Left colon (tissue), 2 donors: ENCODE measurements at regions not wholly inside any gene's neighbourhood (a gene's known extent, or its start where the extent isn't known, plus 50 kb on each side); places are given as distances from the start of the nearest gene placed in this dataset.
"Not testable (repeated sequence)": the region's sequence is repeated elsewhere in the genome, so short reads cannot be mapped to it uniquely, and the experiment has no call there.

ENCODE experiments used
- ATAC-seq: fragments of 200-7000 bp; cut with Tn5 transposase; one replicate; pipeline ENCODE4 v1.9.1; 2020; ENCODE audit warnings: mild to moderate bottlenecking, moderate library complexity
- DNase-seq, 2 donors: peaks; one replicate each; pipeline ENCODE4 v3.0.0-alpha.2; 2020
- intact Hi-C, 2 donors: fragments of 100-400 bp; cut with DNase I in 1 of 2; cut with micrococcal nuclease in 1 of 2; formaldehyde crosslinking; loops; one replicate each; pipeline versions ENCODE4 v1.11.2 to v1.14.0; 2022; cut with DNase I, micrococcal nuclease
- donor health status: DM: no; HTN: no; CAD: no.
- donor health status: DM: yes; HTN: yes; CAD: no.

DNA sequence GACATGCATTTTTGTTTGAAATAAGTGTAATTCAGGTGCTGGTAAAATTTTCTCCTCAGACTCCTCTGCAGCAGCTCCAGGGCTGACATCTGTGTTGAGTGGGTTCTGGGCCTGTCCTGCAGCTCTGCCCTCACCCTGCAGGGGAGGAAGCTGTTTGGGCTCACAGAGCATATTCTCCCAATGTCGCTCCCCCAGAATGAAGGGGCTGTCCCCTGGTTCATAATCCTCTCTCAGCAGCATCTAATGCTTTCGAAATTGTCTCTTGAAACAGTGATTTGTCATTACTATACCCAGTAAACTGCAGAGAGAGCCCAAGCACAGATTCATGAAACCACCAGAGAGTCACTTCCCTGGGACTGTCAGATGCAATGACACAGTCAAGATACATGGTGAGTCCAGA is 606.7 kb downstream of the TMEM121 start:
- ATAC-seq, intact Hi-C loops, DNase-seq: not testable (repeated sequence)

DNA sequence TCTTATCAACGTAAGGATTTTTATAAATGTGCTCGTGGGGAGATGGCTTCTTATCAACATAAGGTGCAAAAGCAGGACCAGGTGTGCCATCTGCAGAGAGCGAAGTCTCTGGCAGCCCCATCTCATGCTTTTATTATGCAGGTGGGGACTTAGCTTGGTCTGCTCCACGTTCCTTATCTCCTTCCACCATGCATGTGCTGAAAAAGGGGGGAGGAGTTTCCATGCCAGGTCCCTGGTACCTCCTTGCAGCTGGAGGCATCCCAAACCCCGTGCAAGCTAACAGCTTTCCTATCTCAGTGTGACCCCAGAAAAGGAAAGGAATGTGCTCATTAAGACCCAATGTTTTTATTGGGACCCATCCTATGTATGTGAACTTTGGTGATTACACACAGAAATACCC is 608.5 kb downstream of the TMEM121 start:
- intact Hi-C loops = no loop called here
- DNase-seq = no peak
- ATAC-seq = no peak

DNA sequence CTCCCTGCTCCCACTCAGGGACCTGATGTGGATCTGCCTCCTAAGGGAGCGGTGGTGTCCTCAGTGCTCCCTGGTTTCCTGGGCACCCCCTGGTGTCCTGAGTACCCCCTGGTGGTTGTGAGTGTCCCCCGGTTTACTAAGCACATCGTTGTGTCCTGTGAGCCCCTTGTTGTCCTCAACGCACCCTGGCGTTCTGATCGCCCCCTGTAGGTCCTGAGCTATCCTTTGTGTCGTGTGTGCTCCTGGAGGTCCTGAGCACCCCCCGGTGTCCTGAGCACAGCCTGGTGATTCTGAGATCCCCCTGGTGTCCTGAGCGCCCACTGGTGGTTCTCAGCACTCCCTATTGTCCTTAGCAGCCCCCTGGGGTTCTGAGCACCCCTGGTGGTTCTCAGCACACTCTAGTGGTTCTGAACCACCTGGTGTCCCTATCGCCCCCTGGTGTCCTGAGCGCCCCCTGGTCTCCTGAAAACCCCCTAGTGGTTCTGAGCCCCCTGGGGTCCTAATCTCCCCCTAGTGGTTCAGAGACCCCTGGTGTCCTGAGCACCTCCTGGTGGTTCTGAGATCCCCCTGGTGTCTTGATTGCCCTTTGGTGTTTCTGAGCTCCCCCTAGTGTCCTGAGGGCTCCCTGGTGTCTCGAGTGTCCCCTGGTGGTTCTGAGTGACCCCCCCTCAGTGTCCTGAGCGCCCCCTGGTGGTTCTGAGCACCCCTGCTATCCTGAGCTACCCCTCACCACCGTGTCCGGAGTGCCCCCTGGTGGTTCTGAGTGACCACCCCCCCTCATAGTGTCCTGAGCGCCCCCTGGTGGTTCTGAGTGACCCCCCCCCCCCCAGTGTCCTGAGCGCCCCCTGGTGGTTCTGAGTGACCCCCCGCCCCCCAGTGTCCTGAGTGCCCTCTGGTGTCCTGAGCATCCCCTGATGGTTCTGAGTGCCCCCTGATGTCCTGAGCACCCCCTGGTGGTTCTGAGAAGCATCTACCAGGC is 615.1 kb downstream of the TMEM121 start:
- ATAC-seq (no peak), DNase-seq (no peak)
- intact Hi-C loops = no loop called here

DNA sequence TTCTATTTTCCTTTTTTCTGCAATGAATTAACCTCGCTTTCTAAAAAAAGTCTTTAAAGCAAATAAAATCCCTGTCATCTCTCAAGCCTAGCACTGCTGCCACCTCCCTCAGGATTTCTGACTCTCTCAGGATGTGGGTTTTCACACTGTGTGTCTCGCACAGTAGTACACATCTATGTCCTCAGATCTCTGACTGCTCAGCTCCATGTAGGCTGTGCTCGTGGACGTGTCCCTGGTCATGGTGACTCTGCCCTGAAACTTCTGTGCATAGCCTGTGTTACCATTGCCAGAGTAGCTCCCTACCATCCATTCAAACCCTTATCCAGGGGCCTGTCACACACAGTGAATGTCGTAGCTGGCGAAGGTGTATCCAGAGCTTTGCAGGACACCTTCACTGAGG is 619.3 kb downstream of the TMEM121 start:
- ATAC-seq, DNase-seq, intact Hi-C loops: not testable (repeated sequence)

DNA sequence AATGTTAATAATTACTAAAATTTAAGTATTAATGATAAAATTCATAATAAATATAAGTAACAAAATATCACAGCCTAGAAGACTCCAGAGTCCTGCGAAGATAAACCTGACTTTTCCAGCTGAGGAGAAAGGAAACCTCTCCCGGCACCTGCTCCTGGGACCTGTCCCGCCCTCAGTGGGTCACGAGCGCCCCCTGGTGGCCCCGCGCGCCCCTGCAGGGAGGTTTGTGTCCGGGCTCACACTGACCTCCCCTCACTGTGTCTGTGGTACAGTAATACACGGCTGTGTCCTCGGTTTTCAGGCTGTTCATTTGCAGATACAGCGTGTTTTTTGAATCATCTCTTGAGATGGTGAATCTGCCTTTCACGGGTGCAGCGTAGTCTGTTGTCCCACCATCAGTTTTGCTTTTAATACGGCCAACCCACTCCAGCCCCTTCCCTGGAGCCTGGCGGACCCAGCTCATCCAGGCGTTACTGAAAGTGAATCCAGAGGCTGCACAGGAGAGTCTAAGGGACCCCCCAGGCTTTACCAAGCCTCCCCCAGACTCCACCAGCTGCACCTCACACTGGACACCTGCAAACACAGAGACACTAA is 627.1 kb downstream of the TMEM121 start:
- intact Hi-C loops = not testable (repeated sequence)
- peak; percentile 33 to 65 for DNase-seq

DNA sequence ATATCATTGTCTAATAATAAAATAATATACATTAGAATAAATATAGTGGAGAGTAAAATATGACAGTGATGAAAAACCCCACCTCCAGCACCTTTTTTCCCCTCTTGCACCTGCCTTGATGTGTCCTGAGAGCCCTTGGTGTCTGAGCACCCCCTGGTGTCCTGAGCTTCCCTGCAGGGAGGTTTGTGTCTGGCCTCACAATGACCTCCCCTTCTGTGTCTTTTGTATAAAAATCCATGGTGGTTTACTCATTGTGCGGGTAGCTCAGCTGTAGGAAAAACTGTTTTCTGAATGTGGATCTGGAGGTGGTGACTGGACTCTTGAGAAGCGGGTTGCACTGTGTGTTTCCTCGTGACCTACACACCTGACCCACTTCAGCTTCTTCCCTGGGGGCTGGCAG is 636.9 kb downstream of the TMEM121 start:
- no peak for ATAC-seq
- intact Hi-C loops = no loop called here

More for the DNA sequence above, 627.1 kb downstream of the TMEM121 start:
- not testable (repeated sequence) for ATAC-seq

DNA sequence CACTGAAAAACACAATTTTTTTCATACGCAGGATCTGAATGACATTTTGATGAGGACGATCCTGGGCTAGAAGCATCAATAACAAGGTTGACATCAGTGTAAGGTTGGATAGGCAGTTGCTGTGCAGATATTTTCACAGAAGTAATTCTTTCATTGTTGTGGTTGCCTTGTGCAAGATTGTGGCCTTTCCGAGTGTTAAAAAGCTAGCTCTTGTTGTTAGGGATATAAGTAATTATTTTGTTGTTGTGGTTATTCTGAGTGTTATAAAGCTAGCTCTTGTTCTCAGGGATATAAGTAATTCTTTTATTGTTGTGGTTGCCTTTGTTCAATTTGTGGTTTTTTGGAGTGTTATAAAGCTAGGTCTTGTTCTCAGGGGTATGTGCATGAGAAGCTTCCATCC is 637.4 kb downstream of the TMEM121 start:
- ATAC-seq, DNase-seq, intact Hi-C loops: not testable (repeated sequence)

More for the DNA sequence above, 636.9 kb downstream of the TMEM121 start:
- no peak for DNase-seq

DNA sequence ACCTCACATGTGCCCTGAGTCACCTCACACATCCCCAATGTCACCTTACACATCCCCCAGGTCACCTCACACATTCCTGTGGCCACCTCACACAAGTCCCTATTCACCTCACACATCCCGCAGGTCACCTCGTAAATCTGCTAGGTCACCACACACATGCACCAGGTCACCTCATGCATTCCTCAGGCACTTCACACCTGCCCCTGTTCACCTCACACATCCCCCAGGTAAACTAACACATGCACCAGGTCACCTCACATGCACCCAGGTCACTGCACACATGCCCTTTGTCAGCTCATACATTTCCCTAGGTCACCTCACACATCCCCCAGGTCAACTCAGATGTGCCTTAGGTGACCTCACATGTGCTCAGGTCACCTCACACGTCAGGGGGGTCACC is 639.8 kb downstream of the TMEM121 start:
- intact Hi-C loops = no loop called here
- no peak for ATAC-seq

DNA sequence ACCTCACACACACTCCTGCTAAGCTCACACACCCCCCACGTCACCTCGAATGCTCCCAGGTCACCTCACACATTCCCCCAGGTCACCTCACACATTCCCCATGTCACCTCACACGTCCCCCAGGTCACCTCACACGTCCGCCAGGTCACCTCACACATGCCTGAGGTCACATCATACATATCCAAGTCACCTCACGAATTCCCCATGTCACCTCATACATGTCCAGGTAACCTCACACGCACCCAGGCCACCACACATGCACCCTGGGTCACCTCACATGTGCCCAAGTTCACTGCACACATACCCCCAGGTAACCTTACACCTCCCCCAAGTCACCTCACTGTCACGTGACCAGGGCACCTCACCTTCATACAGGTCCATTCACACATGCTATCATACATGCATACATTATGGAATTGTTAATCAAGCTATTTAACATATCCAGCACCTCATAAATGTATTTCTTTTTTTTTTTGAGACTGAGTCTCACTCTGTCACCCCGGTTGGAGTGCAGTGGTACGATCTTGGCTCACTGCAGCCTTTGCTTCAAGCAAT is 640.3 kb downstream of the TMEM121 start:
- ATAC-seq (no peak), DNase-seq (no peak)
- intact Hi-C loops = no loop called here

More for the DNA sequence above, 639.8 kb downstream of the TMEM121 start:
- no peak for DNase-seq

DNA sequence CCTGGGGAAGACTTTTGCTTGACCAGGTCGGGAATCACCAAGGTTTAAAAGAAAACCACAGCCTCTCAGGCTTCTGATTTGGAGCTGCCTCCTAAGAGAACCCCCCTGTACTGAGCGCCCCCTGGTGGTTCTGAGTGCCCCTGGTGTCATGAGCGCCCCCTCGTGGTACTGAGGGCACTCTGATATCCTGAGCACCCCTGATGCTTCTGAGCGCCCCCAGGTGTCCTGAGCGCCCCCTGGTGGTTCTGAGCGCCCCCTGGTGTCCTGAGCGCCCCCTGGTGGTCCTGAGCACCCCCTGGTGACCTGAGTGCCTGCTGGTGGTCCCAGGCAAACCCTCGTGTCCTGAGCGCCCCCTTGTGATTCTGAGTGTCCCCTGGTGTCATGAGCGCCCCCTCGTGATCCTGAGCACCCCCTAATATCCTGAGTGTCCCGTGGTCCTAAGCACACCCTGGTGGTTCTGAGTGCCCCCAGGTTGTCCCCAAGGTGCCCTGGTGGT is 643.8 kb downstream of the TMEM121 start:
- intact Hi-C loops, ATAC-seq: not testable (repeated sequence)
- peak in 1 of 2 donors; percentile 8 for DNase-seq

DNA sequence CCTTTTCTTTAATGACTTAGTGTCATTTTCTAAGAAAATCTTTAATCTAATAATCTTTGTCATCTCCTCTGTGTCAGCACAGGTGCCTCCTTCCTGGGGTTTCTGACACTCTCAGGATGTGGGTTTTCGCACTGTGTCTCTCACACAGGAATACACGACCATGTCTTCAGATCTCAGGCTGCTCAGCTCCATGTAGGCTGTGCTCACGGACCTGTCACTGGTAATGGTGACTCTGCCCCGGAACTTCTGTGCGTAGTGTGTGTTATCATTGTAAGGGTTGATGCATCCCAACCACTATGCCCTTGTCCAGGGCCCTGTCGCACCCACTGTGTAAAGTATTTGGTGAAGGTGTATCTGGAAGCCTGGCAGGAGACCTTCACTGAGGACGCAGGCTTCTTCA is 647.8 kb downstream of the TMEM121 start:
- DNase-seq (no peak), ATAC-seq (no peak)
- intact Hi-C loops = no loop called here

DNA sequence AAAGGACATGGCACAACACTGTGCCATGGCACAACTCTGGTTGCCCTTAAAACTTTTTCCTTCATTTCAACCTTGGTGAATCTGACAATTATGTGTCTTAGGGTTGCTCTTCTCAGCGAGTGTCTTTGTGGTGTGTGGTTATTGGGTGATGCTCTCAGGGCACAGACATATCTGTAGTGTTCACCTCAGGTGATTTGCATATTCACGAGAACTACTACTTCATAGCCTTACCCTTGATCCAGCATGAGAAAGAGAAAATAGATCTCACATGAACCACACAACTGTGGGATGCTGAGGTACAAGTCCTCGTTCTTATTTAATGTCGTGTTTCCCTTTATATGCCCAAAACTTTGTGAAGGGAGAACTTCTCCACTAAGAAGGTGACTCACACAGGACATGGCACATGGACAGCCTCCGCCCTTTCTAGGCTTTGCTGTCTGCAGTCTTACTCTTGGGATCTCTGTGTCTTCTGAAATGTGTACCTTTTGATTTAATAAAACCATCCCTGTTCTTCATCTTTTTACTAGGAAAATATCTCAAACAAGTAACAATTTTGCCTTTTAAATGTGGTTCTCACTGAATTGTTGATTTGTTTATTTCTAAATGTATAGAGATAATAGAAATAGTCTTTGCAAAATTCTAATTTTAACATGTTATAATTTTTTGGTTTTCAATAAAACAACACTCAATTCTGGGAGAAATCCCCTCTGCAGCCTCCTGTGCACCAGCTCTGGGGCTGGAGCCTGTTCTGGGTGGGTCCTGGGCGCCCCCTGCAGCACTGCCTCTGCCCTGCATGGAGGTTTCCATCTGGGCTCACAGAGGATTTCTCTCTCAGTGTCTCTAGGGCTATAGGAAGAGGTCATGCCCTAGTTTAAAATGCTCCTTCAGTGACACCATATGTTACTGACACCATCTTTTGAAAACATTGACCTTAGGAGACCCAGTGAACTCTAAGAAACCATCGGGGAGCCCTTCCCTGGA is 651.2 kb downstream of the TMEM121 start:
- intact Hi-C loops, DNase-seq, ATAC-seq: not testable (repeated sequence)

DNA sequence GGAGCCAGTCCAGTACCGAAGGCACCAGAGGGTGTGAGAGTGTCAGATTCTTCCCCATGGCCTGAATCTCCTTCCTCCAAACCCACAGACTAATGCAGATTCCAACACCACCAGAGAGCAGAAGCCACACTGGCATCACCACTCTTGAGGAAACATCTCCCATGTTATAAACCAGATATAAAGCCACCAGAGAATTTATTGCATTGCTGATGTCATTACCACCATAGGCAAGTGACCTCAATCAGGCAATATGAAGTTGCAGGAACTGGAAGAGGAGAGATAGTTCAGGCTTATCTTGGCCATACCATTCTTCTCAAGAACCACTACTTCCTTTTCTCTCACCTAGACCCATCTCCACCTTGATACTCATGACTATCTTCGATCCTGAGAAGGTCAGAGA is 653.4 kb downstream of the TMEM121 start:
- DNase-seq (no peak), ATAC-seq (no peak)
- intact Hi-C loops = no loop called here

DNA sequence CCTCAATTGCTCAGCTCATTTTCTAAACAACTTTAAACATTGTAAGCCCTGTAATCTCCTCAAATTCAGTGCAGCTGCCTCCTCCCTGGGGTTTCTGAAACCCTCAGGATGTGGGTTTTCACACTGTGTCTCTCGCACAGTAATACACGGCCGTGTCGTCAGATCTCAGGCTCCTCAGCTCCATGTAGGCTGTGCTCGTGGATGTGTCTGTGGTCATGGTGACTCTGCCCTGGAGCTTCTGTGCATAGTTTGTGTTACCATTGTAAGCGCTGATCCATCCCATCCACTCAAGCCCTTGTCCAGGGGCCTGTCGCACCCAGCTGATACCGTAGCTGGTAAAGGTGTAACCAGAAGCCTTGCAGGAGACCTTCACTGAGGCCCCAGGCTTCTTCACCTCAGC is 658.4 kb downstream of the TMEM121 start:
- peak in 1 of 2 donors; percentile 9 for DNase-seq
- intact Hi-C loops, ATAC-seq: not testable (repeated sequence)

DNA sequence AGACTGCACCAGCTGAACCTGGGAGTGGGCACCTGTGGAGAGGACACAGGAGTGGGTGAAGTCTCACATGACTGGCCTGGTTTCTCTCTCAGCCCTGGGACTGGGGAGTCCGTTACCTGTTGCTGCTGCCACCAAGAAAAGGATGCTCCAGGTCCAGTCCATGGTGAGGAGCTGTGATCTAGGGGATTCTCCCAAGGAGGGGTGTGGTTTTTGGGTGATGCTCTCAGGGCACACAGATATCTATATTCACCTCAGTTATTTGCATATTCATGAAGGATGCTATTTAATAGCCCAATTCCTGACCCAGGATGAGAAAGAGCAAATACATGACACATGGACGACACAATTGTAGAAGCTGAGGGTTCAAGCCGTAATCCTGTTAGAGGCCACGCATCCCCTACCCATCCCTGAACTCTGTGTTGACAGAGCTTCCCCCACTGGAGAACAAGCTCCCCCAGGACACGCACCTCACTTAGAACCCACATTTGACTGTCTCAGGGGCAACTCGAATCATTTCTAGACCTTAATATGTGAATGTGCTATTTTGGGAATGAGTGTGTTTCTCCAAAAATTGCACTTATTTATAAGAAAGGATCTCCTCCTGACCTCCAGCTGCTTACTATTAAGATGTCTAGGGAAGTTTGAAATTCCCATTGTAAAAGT is 658.9 kb downstream of the TMEM121 start:
- intact Hi-C loops, ATAC-seq, DNase-seq: not testable (repeated sequence)

DNA sequence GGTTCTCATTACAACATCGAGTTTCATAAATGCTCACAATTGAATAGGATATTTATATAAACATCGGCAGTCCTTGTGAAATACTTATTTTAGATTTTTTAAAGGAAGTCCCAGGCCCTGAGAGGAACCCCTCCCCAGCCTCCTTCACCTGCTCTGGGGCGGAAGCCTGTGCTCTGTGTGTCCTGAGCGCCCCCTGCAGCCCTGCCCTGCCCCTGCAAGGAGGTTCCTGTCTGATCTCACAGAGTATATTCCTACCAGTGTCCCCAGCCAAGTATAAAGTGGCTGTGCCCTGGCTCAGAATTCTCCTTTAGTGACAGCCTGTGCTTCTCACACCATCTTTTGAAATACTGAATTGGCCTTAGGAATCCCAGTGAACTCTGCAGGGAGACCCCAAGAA is 659.5 kb downstream of the TMEM121 start:
- ATAC-seq = no peak
- peak in 1 of 2 donors; percentile 18 for DNase-seq
- intact Hi-C loops = no loop called here

DNA sequence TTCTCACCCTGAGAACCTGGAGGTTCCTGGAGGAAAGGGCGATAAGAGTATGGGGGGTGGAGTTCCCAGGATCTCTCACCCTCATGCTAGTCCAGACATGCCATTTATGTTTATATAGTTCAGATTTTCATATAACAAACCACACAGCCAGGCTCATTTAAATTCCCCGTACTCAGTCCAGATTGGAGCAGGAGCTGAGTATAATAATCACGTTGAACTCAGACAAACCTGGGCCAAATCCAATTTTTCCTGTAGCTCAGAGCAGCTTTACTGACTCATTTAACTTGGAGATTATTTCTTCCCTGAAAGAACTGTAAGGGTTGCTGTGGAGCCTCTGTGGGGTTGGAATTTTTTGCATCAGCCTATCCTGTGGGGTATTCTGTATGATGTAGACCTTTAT is 660.8 kb downstream of the TMEM121 start:
- no peak for ATAC-seq
- DNase-seq = no peak
- intact Hi-C loops = no loop called here

DNA sequence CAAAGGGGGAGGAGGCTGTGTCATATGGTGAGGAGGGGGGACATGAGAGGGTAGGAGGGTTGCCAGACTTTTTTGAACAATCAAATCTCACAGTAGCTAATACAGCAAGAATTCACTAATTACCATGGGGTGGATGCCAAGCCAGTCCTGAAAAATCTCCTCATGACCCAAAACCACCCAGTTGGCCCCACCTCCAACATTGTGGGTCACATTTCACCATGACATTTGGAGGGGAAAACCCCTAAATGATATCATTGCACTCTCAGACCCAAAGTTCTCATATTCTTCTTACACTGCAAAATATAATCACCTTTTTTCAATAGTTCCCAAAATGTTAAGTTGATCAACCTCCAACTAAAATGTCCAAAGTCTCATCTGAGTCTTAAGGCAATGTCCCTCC is 666.3 kb downstream of the TMEM121 start:
- ATAC-seq, DNase-seq, intact Hi-C loops: not testable (repeated sequence)
